ENCODE measurements at regions not wholly inside any gene's neighbourhood (a gene's known extent, or its start where the extent isn't known, plus 50 kb on each side); places are given as distances from the start of the nearest gene placed in this dataset.

DNA sequence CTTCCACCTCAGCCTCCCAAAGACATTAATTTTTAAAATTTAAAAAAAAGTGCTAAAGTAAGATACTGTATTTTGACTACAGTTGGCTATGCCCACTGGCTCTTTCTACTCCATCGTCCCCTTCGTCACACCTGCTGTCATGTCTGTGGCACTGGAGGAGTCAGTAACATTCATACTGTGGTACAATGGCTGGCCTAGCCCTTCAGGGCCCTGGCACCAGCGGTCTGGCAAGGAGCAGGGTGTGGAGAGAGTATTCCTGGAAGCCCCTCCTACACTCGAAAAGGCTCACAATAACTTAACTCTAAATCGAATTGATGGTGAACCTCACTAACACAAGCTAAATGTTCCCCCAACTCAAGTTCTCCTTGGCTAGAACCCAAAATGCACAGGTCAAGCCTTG, 89.7 kb upstream of the RASGRF1 start:
- TF ChIP-seq, protein P1, sequence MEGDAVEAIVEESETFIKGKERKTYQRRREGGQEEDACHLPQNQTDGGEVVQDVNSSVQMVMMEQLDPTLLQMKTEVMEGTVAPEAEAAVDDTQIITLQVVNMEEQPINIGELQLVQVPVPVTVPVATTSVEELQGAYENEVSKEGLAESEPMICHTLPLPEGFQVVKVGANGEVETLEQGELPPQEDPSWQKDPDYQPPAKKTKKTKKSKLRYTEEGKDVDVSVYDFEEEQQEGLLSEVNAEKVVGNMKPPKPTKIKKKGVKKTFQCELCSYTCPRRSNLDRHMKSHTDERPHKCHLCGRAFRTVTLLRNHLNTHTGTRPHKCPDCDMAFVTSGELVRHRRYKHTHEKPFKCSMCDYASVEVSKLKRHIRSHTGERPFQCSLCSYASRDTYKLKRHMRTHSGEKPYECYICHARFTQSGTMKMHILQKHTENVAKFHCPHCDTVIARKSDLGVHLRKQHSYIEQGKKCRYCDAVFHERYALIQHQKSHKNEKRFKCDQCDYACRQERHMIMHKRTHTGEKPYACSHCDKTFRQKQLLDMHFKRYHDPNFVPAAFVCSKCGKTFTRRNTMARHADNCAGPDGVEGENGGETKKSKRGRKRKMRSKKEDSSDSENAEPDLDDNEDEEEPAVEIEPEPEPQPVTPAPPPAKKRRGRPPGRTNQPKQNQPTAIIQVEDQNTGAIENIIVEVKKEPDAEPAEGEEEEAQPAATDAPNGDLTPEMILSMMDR (IDR thresholded peaks at IDR 0.05) = no peak
- Mint-ChIP-seq H3K27me3 (peaks cover 5% of the 10 kb centered on the region), H3K36me3 (ENCODE audit: low read depth) (no peaks in the 10 kb centered on the region), H3K4me1 (ENCODE audit: low read depth) (no peaks in the 10 kb centered on the region), H3K4me3 (no peak overlapping the region), H3K27ac (no peak overlapping the region), H3K9me3 (no peaks in the 10 kb centered on the region)
- DNase-seq (no peak), ATAC-seq (no peak)
- ChIA-PET CTCF (interaction anchor here (1.1 to 12.7 kb wide), 2 partner anchors 14 to 153 kb away, joined by 3 to 170 read pairs; no protein-coding TSS in a partner anchor), POLR2A (no interaction called here)
- intact Hi-C loops (cut with micrococcal nuclease) = no loop called here

DNA sequence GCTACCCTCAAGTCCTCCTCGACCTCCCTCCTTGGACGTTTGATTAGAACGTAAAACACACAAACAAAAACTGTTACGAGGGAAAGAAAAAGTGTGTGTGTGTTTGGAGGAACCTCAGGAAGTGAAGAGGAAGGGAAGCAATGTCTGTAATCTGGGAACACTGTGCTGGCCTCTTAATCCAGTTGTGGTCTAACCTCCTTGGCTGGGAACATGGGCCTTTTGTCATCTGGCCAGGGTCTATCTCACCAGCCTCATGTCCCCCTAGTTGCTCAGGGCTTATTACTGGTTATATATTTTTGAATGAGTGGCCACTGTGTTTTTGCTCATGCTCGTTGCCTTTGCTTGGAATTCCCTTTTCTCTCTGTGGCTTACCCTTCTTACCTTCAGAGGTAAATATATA, 89.0 kb upstream of the RASGRF1 start:
- no peaks in the 10 kb centered on the region for H3K4me1 Mint-ChIP-seq (ENCODE audit: low read depth)
- H3K27me3 Mint-ChIP-seq = peaks cover 5% of the 10 kb centered on the region
- H3K9me3 Mint-ChIP-seq = no peaks in the 10 kb centered on the region
- no peak for DNase-seq
- H3K27ac Mint-ChIP-seq = no peak overlapping the region
- no peaks in the 10 kb centered on the region for H3K36me3 Mint-ChIP-seq (ENCODE audit: low read depth)
- POLR2A ChIA-PET = no interaction called here
- intact Hi-C loops (cut with micrococcal nuclease) = no loop called here
- no peak overlapping the region for H3K4me3 Mint-ChIP-seq
- no peak for ATAC-seq
- CTCF ChIA-PET = interaction anchor here (12.7 kb wide), 1 partner anchor 152 kb away, joined by 170 read pairs; no protein-coding TSS in a partner anchor
- TF ChIP-seq, protein P1 (IDR thresholded peaks at IDR 0.05) = no peak

DNA sequence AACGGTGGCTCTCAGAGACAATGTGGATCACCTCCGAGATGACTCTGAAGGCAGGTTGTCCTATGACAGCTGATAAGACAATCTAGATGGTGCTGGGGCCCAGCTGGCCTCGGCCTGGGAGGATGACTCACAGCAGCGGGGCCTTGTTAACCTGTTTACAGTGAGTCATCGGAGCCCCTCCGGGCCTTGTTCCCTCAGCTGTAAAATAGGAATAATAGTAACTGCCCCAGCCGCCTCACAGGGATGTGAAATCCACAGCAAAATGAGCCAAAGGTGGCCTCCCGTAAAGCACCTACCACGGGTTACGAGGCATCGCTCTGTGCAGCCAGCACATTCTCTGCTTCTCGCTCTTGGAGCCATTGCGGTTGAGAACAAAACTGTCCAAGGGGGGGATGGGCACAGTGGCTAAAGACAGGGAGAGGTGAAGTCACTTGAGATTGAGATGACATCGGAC, 88.6 kb upstream of the RASGRF1 start:
- TF ChIP-seq, protein P1 (IDR thresholded peaks at IDR 0.05) = no peak
- no peaks in the 10 kb centered on the region for H3K4me1 Mint-ChIP-seq (ENCODE audit: low read depth)
- ATAC-seq (no peak), DNase-seq (no peak)
- H3K4me3 Mint-ChIP-seq = no peak overlapping the region
- intact Hi-C loops (cut with micrococcal nuclease) = no loop called here
- ChIA-PET CTCF (interaction anchor here (12.7 kb wide), 1 partner anchor 151 kb away, joined by 170 read pairs; no protein-coding TSS in a partner anchor), POLR2A (no interaction called here)
- no peak overlapping the region for H3K27ac Mint-ChIP-seq
- no peaks in the 10 kb centered on the region for H3K36me3 Mint-ChIP-seq (ENCODE audit: low read depth)
- H3K9me3 Mint-ChIP-seq = no peaks in the 10 kb centered on the region
- peaks cover 3% of the 10 kb centered on the region for H3K27me3 Mint-ChIP-seq

DNA sequence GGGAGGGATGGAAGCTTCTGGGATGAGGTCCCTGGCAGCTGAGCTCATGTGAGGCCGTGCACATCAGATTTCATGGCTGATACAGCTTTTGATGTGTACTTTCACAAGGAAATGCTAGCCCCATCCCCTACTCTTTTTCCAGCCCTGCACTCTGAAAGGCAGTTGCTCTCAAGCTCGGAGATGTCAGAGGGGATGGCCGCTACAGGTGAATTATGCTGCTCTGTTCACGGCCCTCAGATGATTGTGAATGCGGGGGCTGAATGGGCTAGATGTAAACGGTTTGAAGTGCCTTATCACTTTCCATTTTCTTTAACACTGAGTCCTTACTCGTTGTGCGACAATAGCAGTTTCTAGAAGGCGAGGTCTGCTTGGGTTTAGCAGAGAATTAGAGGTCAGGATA, 88.0 kb upstream of the RASGRF1 start:
- intact Hi-C loops (cut with micrococcal nuclease) = no loop called here
- ATAC-seq (no peak), DNase-seq (no peak)
- CTCF ChIA-PET = interaction anchor here (12.7 kb wide), 1 partner anchor 151 kb away, joined by 170 read pairs; no protein-coding TSS in a partner anchor
- no peaks in the 10 kb centered on the region for H3K4me1 Mint-ChIP-seq (ENCODE audit: low read depth)
- TF ChIP-seq, protein P1 (IDR thresholded peaks at IDR 0.05) = no peak
- H3K4me3 Mint-ChIP-seq = no peak overlapping the region
- no peak overlapping the region for H3K27ac Mint-ChIP-seq
- no peaks in the 10 kb centered on the region for H3K36me3 Mint-ChIP-seq (ENCODE audit: low read depth)
- POLR2A ChIA-PET = no interaction called here
- H3K9me3 Mint-ChIP-seq = no peaks in the 10 kb centered on the region
- peaks cover 5% of the 10 kb centered on the region for H3K27me3 Mint-ChIP-seq

DNA sequence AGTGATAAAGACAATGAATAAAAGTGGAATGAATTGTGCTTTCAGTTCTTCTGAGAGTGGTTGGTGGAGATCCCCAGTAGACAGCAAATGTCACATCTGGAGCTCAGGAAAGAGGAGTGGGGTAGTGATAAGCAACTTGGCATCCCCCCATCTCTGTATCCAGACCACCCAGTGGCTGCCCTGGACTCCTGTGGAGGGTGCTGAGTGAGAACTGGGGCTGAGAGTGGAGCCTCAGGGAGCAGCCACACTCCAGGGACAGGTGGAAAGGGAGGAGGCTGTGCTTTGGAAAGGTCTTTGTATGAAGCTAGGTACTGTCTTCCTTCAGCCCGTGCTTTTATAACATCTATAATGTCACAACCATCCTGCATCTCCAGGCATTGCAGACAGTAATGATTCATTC, 85.6 kb upstream of the RASGRF1 start:
- Mint-ChIP-seq H3K36me3 (ENCODE audit: low read depth) (no peaks in the 10 kb centered on the region), H3K4me3 (no peak overlapping the region), H3K9me3 (no peaks in the 10 kb centered on the region), H3K27ac (no peak overlapping the region), H3K27me3 (peaks cover 8% of the 10 kb centered on the region), H3K4me1 (ENCODE audit: low read depth) (no peaks in the 10 kb centered on the region)
- ATAC-seq (no peak), DNase-seq (no peak)
- intact Hi-C loops (cut with micrococcal nuclease) = no loop called here
- POLR2A ChIA-PET = no interaction called here
- TF ChIP-seq, protein P1 (IDR thresholded peaks at IDR 0.05) = no peak
- CTCF ChIA-PET = interaction anchor here (3.1 to 12.7 kb wide), 2 partner anchors 8 to 148 kb away, joined by 30 to 170 read pairs; no protein-coding TSS in a partner anchor

All from activated CD8-positive, alpha-beta T cell treated with anti-CD3 and anti-CD28 coated beads for 36 hours (primary cell).